Fibroblast of mammary gland (primary cell): ENCODE measurements at regions not wholly inside any gene's neighbourhood (a gene's known extent, or its start where the extent isn't known, plus 50 kb on each side); places are given as distances from the start of the nearest gene placed in this dataset.

Experiments
- DNase-seq: peaks from one replicate; pipeline ENCODE4 v3.0.0-alpha.2; 2010; ENCODE audit warnings: low read depth
- H3K4me3 ChIP-seq: 2 replicates; pipeline ENCODE4 v1.5.1; 2011; ENCODE audit warnings: low read depth, mild to moderate bottlenecking, low read length, moderate library complexity; ENCODE audit not compliant: control insufficient read depth
- CTCF ChIP-seq: conservative IDR thresholded peaks from 2 replicates; pipeline ENCODE4 v1.5.1; 2011; ENCODE audit warnings: low read depth, low read length, inconsistent platforms; ENCODE audit not compliant: control insufficient read depth, insufficient read depth

- H3K4me3 ChIP-seq = no peak overlapping the region
- no peak for DNase-seq
- no peak for TF ChIP-seq CTCF
These were observed 50.3 kb downstream of the UTRN start for GRCh38 chr6:144335311-144335861.

GRCh38 chr6:144335914-144336313 lies 50.8 kb downstream of the UTRN start:
- no peak for DNase-seq

GRCh38 chr6:144336900-144337299 lies 51.8 kb downstream of the UTRN start:
- no peak for DNase-seq
- H3K4me3 ChIP-seq = no peak overlapping the region
- TF ChIP-seq CTCF = no peak

More at GRCh38 chr6:144335914-144336313, 50.8 kb downstream of the UTRN start:
- H3K4me3 ChIP-seq = no peak overlapping the region
- TF ChIP-seq CTCF = no peak

- no peak for TF ChIP-seq CTCF
- no peak for DNase-seq
- no peak overlapping the region for H3K4me3 ChIP-seq
These were observed 53.3 kb downstream of the UTRN start for GRCh38 chr6:144338474-144338873.

- H3K4me3 ChIP-seq = no peak overlapping the region
- DNase-seq = no peak
- TF ChIP-seq CTCF = no peak
These were observed 54.0 kb downstream of the UTRN start for GRCh38 chr6:144338951-144339700.

GRCh38 chr6:144339859-144340452 lies 54.8 kb downstream of the UTRN start:
- TF ChIP-seq CTCF = no peak
- H3K4me3 ChIP-seq = no peak overlapping the region
- DNase-seq = no peak
